ENCODE measurements at regions not wholly inside any gene's neighbourhood (a gene's known extent, or its start where the extent isn't known, plus 50 kb on each side); places are given as distances from the start of the nearest gene placed in this dataset.

DNA sequence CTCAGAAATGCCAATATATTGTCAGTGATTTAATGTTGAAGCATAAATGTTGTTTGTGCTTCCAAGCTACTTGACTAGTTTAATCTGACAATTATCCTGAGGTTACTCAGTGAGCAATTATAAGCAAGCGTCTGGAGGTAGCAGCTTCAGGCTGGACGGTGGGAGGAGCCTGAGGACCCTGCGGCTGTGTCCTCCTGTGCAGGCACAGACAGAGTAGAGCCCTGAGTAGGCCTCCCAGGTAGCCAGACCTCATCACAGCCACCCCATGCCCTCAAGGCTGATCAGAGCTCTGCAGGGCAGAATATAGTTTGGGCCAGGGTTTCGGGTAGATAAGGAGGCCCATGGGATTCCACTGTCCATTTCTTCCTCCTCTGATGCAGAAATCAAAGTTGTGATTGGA, 153.6 kb downstream of the DRD1 start:
- DNase-seq = no peak
- TF ChIP-seq CTCF (IDR thresholded peaks at IDR 0.05 in 8 of 11, conservative IDR thresholded peaks at IDR 0.05 in 3 of 11) = no peak
- TF ChIP-seq POLR2AphosphoS5 (IDR thresholded peaks at IDR 0.05) = no peak
- no peak for TF ChIP-seq POLR2A (IDR thresholded peaks at IDR 0.05)

GRCh38 chr5:175288048-175288621, 155.8 kb downstream of the DRD1 start:
- no peak overlapping the region for H3K4me3 ChIP-seq
- H3K9me3 ChIP-seq = no peaks in the 10 kb centered on the region
- no peak for TF ChIP-seq POLR2A (IDR thresholded peaks at IDR 0.05)
- no peak for TF ChIP-seq CTCF (IDR thresholded peaks at IDR 0.05 in 8 of 11, conservative IDR thresholded peaks at IDR 0.05 in 3 of 11)
- TF ChIP-seq POLR2AphosphoS5 (IDR thresholded peaks at IDR 0.05) = no peak
- DNase-seq = no peak
- peaks cover 0 to 7% (median 0%) of the 10 kb centered on the region in 7 donors for H3K27me3 ChIP-seq (replicated peaks in 1 of 7)
- no peaks in the 10 kb centered on the region for H3K4me1 ChIP-seq
- H3K36me3 ChIP-seq = no peaks in the 10 kb centered on the region
- 76 to 84% (median 80%) methylated on average over 9 of the region's 9 CpGs for WGBS, 5 donors
- no peak overlapping the region for H3K27ac ChIP-seq
- intact Hi-C loops (cut with DNase I; ENCODE audit: low total_unique reads) = no loop called here

More for the DNA sequence above, 153.6 kb downstream of the DRD1 start:
- Histone ChIP-seq H3K36me3 (no peaks in the 10 kb centered on the region), H3K4me3 (no peak overlapping the region), H3K27me3 (replicated peaks in 1 of 7) (peaks cover 0 to 10% (median 0%) of the 10 kb centered on the region in 7 donors), H3K27ac (no peak overlapping the region), H3K9me3 (peaks cover 0 to 17% (median 2%) of the 10 kb centered on the region in 8 donors), H3K4me1 (no peaks in the 10 kb centered on the region)
- WGBS, 5 donors = 76 to 90% (median 80%) methylated on average over 4 of the region's 4 CpGs
- intact Hi-C loops (cut with DNase I; ENCODE audit: low total_unique reads) = no loop called here

DNA sequence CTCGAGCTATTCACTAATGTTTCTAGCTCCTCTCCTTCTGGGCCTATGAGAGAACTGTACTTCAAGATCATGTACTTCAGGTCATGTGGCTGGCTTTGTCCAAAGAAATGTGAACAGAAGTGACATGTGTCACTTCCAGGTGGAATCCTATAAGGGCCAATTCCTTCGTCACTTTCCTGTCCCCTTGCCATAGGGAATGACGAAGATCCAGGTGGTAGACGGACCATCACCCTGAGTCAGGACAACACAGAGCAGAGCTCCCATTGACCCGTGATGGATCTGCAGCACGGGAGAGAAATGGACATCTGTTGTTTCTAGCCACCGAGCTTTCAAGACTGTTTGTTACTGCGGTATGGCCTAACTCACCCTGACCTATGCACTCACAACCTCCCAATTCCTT, 157.0 kb downstream of the DRD1 start:
- TF ChIP-seq POLR2AphosphoS5 (IDR thresholded peaks at IDR 0.05) (no peak), CTCF (IDR thresholded peaks at IDR 0.05 in 8 of 11, conservative IDR thresholded peaks at IDR 0.05 in 3 of 11) (no peak), POLR2A (IDR thresholded peaks at IDR 0.05) (no peak)
- Histone ChIP-seq H3K9me3 (no peaks in the 10 kb centered on the region), H3K27ac (no peak overlapping the region), H3K4me3 (no peak overlapping the region), H3K4me1 (no peaks in the 10 kb centered on the region), H3K27me3 (replicated peaks in 1 of 7) (peaks cover 0 to 5% (median 0%) of the 10 kb centered on the region in 7 donors), H3K36me3 (no peaks in the 10 kb centered on the region)
- intact Hi-C loops (cut with DNase I; ENCODE audit: low total_unique reads) = no loop called here
- WGBS, 5 donors = 86 to 89% (median 89%) methylated on average over 8 of the region's 8 CpGs
- no peak for DNase-seq

DNA sequence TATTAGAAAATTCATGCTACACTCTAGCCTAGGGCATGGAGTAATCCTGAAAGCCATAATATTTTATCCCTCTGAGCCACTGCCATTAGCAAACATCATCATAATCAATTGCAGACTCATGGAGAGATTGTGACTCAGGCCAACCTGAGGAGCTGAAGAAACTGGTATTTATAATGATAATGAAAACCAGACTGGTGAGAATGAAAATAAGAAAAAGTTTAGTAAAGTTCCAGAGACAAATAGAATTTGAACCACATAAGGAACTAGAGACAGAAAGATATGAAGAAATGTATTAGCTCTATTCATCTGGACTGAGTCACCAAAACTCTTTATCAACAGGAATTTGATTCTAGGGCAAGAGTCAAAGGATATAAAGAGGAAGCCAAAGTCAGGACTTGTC, 158.7 kb downstream of the DRD1 start:
- no peak for TF ChIP-seq POLR2AphosphoS5 (IDR thresholded peaks at IDR 0.05)
- TF ChIP-seq CTCF (IDR thresholded peaks at IDR 0.05 in 8 of 11, conservative IDR thresholded peaks at IDR 0.05 in 3 of 11) = no peak
- TF ChIP-seq POLR2A (IDR thresholded peaks at IDR 0.05) = no peak
- Histone ChIP-seq H3K36me3 (no peaks in the 10 kb centered on the region), H3K4me1 (no peaks in the 10 kb centered on the region), H3K27me3 (replicated peaks in 1 of 7) (no peaks in the 10 kb centered on the region), H3K27ac (no peak overlapping the region), H3K9me3 (no peaks in the 10 kb centered on the region), H3K4me3 (no peak overlapping the region)
- DNase-seq = no peak
- intact Hi-C loops (cut with DNase I; ENCODE audit: low total_unique reads) = no loop called here

Data from spleen (tissue), 11 donors.